WTC11 (cell line): ENCODE measurements at regions not wholly inside any gene's neighbourhood (a gene's known extent, or its start where the extent isn't known, plus 50 kb on each side); places are given as distances from the start of the nearest gene placed in this dataset.

Experiments
- ATAC-seq: fragments of 200-7000 bp; cut with Tn5 transposase; 2 replicates; pipeline ENCODE4 v1.10.0; 2021; ENCODE audit warnings: mild to moderate bottlenecking, moderate library complexity
- CTCF ChIA-PET: fragments of 300-600 bp; sonication (Branson Sonifier 250); formaldehyde crosslinking; loops from one replicate; lab custom pipeline; 2021; ENCODE audit warnings: antibody characterized with exemption; lab: Charles Lee
- POLR2A ChIA-PET: fragments of 350-600 bp; sonication (Branson Sonifier 250); formaldehyde crosslinking; loops from one replicate; lab custom pipeline; 2021; ENCODE audit warnings: antibody characterized with exemption; lab: Charles Lee
- DNase-seq: peaks from one replicate; pipeline ENCODE4 v3.0.0; 2021; ENCODE audit warnings: low spot score
- H3K27ac Mint-ChIP-seq: 2 replicates; pipeline ENCODE4 v1.8.0; 2021; ENCODE audit warnings: mixed read lengths
- H3K27me3 Mint-ChIP-seq: 2 replicates; pipeline ENCODE4 v1.8.0; 2021; ENCODE audit warnings: low read depth, mild to moderate bottlenecking, moderate library complexity, mixed read lengths
- H3K36me3 Mint-ChIP-seq: 2 replicates; pipeline ENCODE4 v1.8.0; 2021; ENCODE audit warnings: mixed read lengths
- H3K4me1 Mint-ChIP-seq: 2 replicates; pipeline ENCODE4 v1.8.0; 2022; ENCODE audit warnings: mixed read lengths
- H3K4me3 Mint-ChIP-seq: 2 replicates; pipeline ENCODE4 v1.8.0; 2021; ENCODE audit warnings: mild to moderate bottlenecking, moderate library complexity, mixed read lengths
- H3K9me3 Mint-ChIP-seq: 2 replicates; pipeline ENCODE4 v1.8.0; 2021; ENCODE audit warnings: mixed read lengths
- ATF1 ChIP-seq: sonication (generic); formaldehyde crosslinking; IDR thresholded peaks from 2 replicates; pipeline ENCODE4 v1.8.1; 2023; ENCODE audit warnings: mild to moderate bottlenecking, moderate library complexity, missing genetic modification reagents
- CBFB ChIP-seq: sonication (generic); formaldehyde crosslinking; IDR thresholded peaks from 2 replicates; pipeline ENCODE4 v1.8.1; 2022; ENCODE audit warnings: mild to moderate bottlenecking, low read depth, missing genetic modification reagents
- CDX4 ChIP-seq: fragments of 250-450 bp; sonication (Bioruptor Pico); IDR thresholded peaks from 2 replicates; pipeline ENCODE4 v1.9.0; 2021; ENCODE audit warnings: moderate library complexity, mild to moderate bottlenecking, inconsistent platforms, borderline replicate concordance
- ETV6 ChIP-seq: sonication (generic); formaldehyde crosslinking; IDR thresholded peaks from 2 replicates; pipeline ENCODE4 v1.8.1; 2022; ENCODE audit warnings: mild to moderate bottlenecking, missing genetic modification reagents
- FOXP4 ChIP-seq: sonication (generic); formaldehyde crosslinking; IDR thresholded peaks from 2 replicates; pipeline ENCODE4 v1.8.0; 2022; ENCODE audit warnings: mild to moderate bottlenecking, missing genetic modification reagents
- GRHL2 ChIP-seq: fragments of 250-450 bp; sonication (Bioruptor Pico); IDR thresholded peaks from 2 replicates; pipeline ENCODE4 v1.8.0; 2022; ENCODE audit warnings: mild to moderate bottlenecking, moderate library complexity; ENCODE audit not compliant: insufficient replicate concordance, severe bottlenecking
- KAT7 ChIP-seq: sonication (generic); formaldehyde crosslinking; IDR thresholded peaks from 2 replicates; pipeline ENCODE4 v1.8.1; 2023; ENCODE audit warnings: missing genetic modification reagents, mild to moderate bottlenecking, borderline replicate concordance
- MYBL2 ChIP-seq: sonication (generic); formaldehyde crosslinking; IDR thresholded peaks from 2 replicates; pipeline ENCODE4 v1.8.1; 2023; ENCODE audit warnings: mild to moderate bottlenecking, moderate library complexity, missing genetic modification reagents
- NFE2L1 ChIP-seq: sonication (generic); formaldehyde crosslinking; IDR thresholded peaks from 2 replicates; pipeline ENCODE4 v1.8.1; 2023; ENCODE audit warnings: missing genetic modification reagents
- NFYB ChIP-seq: sonication (generic); formaldehyde crosslinking; conservative IDR thresholded peaks from 2 replicates; pipeline ENCODE4 v1.8.0; 2022; ENCODE audit warnings: low read depth, missing genetic modification reagents
- PREB ChIP-seq: sonication (generic); formaldehyde crosslinking; IDR thresholded peaks from 2 replicates; pipeline ENCODE4 v1.8.1; 2022; ENCODE audit warnings: mild to moderate bottlenecking, missing genetic modification reagents, moderate library complexity, borderline replicate concordance
- RELA ChIP-seq: sonication (generic); formaldehyde crosslinking; IDR thresholded peaks from 2 replicates; pipeline ENCODE4 v1.8.1; 2022; ENCODE audit warnings: missing genetic modification reagents, mild to moderate bottlenecking, borderline replicate concordance
- RORB ChIP-seq: fragments of 250-450 bp; sonication (Bioruptor Pico); IDR thresholded peaks from 2 replicates; pipeline ENCODE4 v1.9.0; 2021; ENCODE audit warnings: mild to moderate bottlenecking
- SMAD3 ChIP-seq: sonication (generic); formaldehyde crosslinking; IDR thresholded peaks from 2 replicates; pipeline ENCODE4 v1.8.0; 2022; ENCODE audit warnings: missing genetic modification reagents, mild to moderate bottlenecking, borderline replicate concordance
- SMAD4 ChIP-seq: sonication (generic); formaldehyde crosslinking; IDR thresholded peaks from 2 replicates; pipeline ENCODE4 v1.8.0; 2022; ENCODE audit warnings: mild to moderate bottlenecking, missing genetic modification reagents
- TEAD4 ChIP-seq: sonication (generic); formaldehyde crosslinking; IDR thresholded peaks from 2 replicates; pipeline ENCODE4 v1.8.0; 2022; ENCODE audit warnings: mild to moderate bottlenecking, missing genetic modification reagents
- ZBTB21 ChIP-seq: sonication (generic); formaldehyde crosslinking; IDR thresholded peaks from 2 replicates; pipeline ENCODE4 v1.8.1; 2023; ENCODE audit warnings: mild to moderate bottlenecking, missing genetic modification reagents, borderline replicate concordance
- ZNF121 ChIP-seq: sonication (generic); formaldehyde crosslinking; IDR thresholded peaks from 2 replicates; pipeline ENCODE4 v1.8.0; 2023; ENCODE audit warnings: missing genetic modification reagents
- ZNF263 ChIP-seq: sonication (generic); formaldehyde crosslinking; IDR thresholded peaks from 2 replicates; pipeline ENCODE4 v1.8.1; 2022; ENCODE audit warnings: low read depth, mild to moderate bottlenecking, moderate library complexity, missing genetic modification reagents
- ZNF317 ChIP-seq: sonication (generic); formaldehyde crosslinking; IDR thresholded peaks from 2 replicates; pipeline ENCODE4 v1.8.1; 2023; ENCODE audit warnings: low read depth, mild to moderate bottlenecking, moderate library complexity, missing genetic modification reagents, borderline replicate concordance
- ZNF396 ChIP-seq: fragments of 250-450 bp; sonication (Bioruptor Pico); IDR thresholded peaks from 2 replicates; pipeline ENCODE4 v1.8.0; 2021; ENCODE audit warnings: mild to moderate bottlenecking, moderate library complexity, borderline replicate concordance
- TF ChIP-seq, protein P1 (sequence below): sonication (generic); formaldehyde crosslinking; IDR thresholded peaks from 2 replicates; pipeline ENCODE4 v1.8.1; 2023; ENCODE audit warnings: mild to moderate bottlenecking, missing genetic modification reagents, moderate library complexity
- TF ChIP-seq, protein P2 (sequence below): sonication (generic); formaldehyde crosslinking; IDR thresholded peaks from 2 replicates; pipeline ENCODE4 v1.8.1; 2023; ENCODE audit warnings: mild to moderate bottlenecking, missing genetic modification reagents

DNA sequence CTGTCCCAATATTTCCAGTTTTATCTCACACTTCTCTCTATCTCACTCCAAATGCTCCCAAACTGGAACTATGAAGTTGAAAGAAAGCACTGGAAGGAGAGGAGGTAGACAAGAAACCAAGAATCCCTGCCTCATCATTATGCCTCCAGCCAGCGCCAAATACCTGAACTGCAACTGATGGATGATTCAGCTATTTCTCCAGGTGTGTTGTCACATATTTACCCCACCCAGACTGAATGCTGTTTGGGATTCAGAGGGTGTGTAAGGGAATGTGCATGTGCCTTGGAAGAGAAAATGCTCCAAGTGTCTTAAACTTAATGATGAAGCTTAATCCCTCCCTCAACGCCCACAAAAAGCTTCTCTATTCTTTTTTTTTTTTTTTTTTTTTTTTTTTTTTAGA is 269.5 kb upstream of the ATP11B start:
- ChIA-PET CTCF (interaction anchor here (0.6 kb wide), 3 partner anchors 9 to 293 kb away, joined by 3 to 4 read pairs (median 3); no protein-coding TSS in a partner anchor), POLR2A (no interaction called here)
- no peak overlapping the region for H3K27ac Mint-ChIP-seq
- no peaks in the 10 kb centered on the region for H3K9me3 Mint-ChIP-seq
- H3K36me3 Mint-ChIP-seq, result no peaks in the 10 kb centered on the region
- ATAC-seq (no peak), DNase-seq (no peak)
- no peaks in the 10 kb centered on the region for H3K27me3 Mint-ChIP-seq
- TF ChIP-seq RELA (CRISPR knock-in tag) (no peak), ATF1 (no peak), CBFB (no peak), ZNF263 (CRISPR knock-in tag) (no peak), GRHL2 (no peak), RORB (CRISPR knock-in tag) (no peak), FOXP4 (CRISPR knock-in tag) (no peak)
- H3K4me3 Mint-ChIP-seq, result no peak overlapping the region
- peaks cover 7% of the 10 kb centered on the region for H3K4me1 Mint-ChIP-seq

DNA sequence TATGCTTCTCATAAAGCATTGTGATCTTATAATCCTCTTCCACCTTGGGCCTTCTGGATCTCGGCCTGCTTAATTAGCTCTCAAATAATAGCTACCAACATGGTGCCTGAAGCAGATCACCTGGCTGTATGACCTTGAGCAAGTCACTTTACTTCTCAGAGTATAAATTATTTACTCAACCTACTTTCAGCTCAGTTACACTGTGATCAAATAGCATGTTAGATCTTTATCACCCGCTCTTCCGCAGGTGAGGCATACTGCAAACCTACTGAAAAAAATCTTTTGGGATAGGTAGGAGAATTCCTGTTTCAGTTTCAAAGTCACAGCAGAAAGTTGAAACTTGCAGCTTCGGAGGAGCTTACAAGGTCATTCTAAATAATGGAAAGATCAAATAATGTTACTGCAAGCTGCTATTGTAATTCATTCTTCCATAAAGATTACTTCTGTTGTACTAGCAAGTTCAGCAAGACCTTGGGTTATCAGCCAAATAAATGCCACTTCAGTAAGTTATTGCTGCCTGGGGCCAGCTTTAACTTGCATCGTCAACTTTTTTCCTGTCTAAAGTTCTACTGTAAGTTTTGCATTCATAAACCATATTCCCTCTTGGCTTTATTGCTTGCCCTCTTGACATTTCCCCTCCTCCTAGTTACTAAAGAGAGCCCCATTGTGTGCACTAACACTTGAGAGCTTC is 268.4 kb upstream of the ATP11B start:
- TF ChIP-seq ZNF396, result no peak
- no peak for TF ChIP-seq SMAD4 (CRISPR knock-in tag)
- TF ChIP-seq TEAD4, result no peak
- no peak for TF ChIP-seq NFE2L1 (CRISPR knock-in tag)
- no peak for TF ChIP-seq MYBL2 (CRISPR knock-in tag)
- no peak for TF ChIP-seq GRHL2
- TF ChIP-seq SMAD3 (CRISPR knock-in tag), result no peak
- TF ChIP-seq, protein P1, sequence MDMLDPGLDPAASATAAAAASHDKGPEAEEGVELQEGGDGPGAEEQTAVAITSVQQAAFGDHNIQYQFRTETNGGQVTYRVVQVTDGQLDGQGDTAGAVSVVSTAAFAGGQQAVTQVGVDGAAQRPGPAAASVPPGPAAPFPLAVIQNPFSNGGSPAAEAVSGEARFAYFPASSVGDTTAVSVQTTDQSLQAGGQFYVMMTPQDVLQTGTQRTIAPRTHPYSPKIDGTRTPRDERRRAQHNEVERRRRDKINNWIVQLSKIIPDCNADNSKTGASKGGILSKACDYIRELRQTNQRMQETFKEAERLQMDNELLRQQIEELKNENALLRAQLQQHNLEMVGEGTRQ (CRISPR knock-in tag), result no peak
- no peak for TF ChIP-seq CDX4 (CRISPR knock-in tag)
- TF ChIP-seq RORB (CRISPR knock-in tag), result no peak
- no peak for TF ChIP-seq KAT7 (CRISPR knock-in tag)
- TF ChIP-seq, protein P2, sequence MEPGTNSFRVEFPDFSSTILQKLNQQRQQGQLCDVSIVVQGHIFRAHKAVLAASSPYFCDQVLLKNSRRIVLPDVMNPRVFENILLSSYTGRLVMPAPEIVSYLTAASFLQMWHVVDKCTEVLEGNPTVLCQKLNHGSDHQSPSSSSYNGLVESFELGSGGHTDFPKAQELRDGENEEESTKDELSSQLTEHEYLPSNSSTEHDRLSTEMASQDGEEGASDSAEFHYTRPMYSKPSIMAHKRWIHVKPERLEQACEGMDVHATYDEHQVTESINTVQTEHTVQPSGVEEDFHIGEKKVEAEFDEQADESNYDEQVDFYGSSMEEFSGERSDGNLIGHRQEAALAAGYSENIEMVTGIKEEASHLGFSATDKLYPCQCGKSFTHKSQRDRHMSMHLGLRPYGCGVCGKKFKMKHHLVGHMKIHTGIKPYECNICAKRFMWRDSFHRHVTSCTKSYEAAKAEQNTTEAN (CRISPR knock-in tag), result no peak
- TF ChIP-seq PREB (CRISPR knock-in tag), result no peak
- TF ChIP-seq ZNF263 (CRISPR knock-in tag), result no peak
- TF ChIP-seq ZBTB21, result no peak
- TF ChIP-seq ZNF317 (CRISPR knock-in tag), result no peak
- no peak for TF ChIP-seq NFYB (CRISPR knock-in tag)
- TF ChIP-seq ZNF121 (CRISPR knock-in tag), result no peak
- TF ChIP-seq ETV6 (CRISPR knock-in tag), result no peak
- Mint-ChIP-seq H3K4me3 (no peak overlapping the region), H3K9me3 (no peaks in the 10 kb centered on the region), H3K4me1 (peaks cover 7% of the 10 kb centered on the region), H3K27ac (no peak overlapping the region), H3K27me3 (no peaks in the 10 kb centered on the region), H3K36me3 (no peaks in the 10 kb centered on the region)
- ChIA-PET CTCF (no interaction called here), POLR2A (no interaction called here)
- DNase-seq, result no peak
- no peak for ATAC-seq
